ENCODE measurements at regions not wholly inside any gene's neighbourhood (a gene's known extent, or its start where the extent isn't known, plus 50 kb on each side); places are given as distances from the start of the nearest gene placed in this dataset.

GRCh38 chr5:85549836-85550599 is 1067.7 kb upstream of the COX7C start:
- TF ChIP-seq, protein P1, sequence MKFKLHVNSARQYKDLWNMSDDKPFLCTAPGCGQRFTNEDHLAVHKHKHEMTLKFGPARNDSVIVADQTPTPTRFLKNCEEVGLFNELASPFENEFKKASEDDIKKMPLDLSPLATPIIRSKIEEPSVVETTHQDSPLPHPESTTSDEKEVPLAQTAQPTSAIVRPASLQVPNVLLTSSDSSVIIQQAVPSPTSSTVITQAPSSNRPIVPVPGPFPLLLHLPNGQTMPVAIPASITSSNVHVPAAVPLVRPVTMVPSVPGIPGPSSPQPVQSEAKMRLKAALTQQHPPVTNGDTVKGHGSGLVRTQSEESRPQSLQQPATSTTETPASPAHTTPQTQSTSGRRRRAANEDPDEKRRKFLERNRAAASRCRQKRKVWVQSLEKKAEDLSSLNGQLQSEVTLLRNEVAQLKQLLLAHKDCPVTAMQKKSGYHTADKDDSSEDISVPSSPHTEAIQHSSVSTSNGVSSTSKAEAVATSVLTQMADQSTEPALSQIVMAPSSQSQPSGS (IDR thresholded peaks at IDR 0.05; ENCODE audit: low read length) = no peak
- TF ChIP-seq, protein P2, sequence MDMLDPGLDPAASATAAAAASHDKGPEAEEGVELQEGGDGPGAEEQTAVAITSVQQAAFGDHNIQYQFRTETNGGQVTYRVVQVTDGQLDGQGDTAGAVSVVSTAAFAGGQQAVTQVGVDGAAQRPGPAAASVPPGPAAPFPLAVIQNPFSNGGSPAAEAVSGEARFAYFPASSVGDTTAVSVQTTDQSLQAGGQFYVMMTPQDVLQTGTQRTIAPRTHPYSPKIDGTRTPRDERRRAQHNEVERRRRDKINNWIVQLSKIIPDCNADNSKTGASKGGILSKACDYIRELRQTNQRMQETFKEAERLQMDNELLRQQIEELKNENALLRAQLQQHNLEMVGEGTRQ (IDR thresholded peaks at IDR 0.05; ENCODE audit: low read length) = no peak
- TF ChIP-seq SP1 (IDR thresholded peaks at IDR 0.05; ENCODE audit: low read depth, low read length) = no peak
- TF ChIP-seq CTCF (IDR thresholded peaks at IDR 0.05; ENCODE audit: control extremely low read depth in 1 of 3, insufficient read depth in 1 of 3, low read depth in 1 of 3, low read length in 3 of 3) = no peak
- TF ChIP-seq, protein P3, sequence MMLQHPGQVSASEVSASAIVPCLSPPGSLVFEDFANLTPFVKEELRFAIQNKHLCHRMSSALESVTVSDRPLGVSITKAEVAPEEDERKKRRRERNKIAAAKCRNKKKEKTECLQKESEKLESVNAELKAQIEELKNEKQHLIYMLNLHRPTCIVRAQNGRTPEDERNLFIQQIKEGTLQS (IDR thresholded peaks at IDR 0.05; ENCODE audit: insufficient read depth, low read depth, low read length) = no peak

Data from H1 (cell line).